Activated CD8-positive, alpha-beta T cell treated with anti-CD3 and anti-CD28 coated beads for 36 hours (primary cell): ENCODE measurements at regions not wholly inside any gene's neighbourhood (a gene's known extent, or its start where the extent isn't known, plus 50 kb on each side); places are given as distances from the start of the nearest gene placed in this dataset.

Source experiments
- ATAC-seq: fragments of 200-7000 bp; cut with Tn5 transposase; one replicate; pipeline ENCODE4 v1.10.0; 2021; ENCODE audit warnings: mild to moderate bottlenecking, moderate library complexity
- CTCF ChIA-PET: fragments of 350-600 bp; sonication (Branson Sonifier 250); formaldehyde crosslinking; loops from one replicate; lab custom pipeline; 2021; ENCODE audit warnings: antibody characterized with exemption; lab: Charles Lee
- POLR2A ChIA-PET: fragments of 350-600 bp; sonication (Branson Sonifier 250); formaldehyde crosslinking; loops from one replicate; lab custom pipeline; 2021; ENCODE audit warnings: antibody characterized with exemption; lab: Charles Lee
- DNase-seq: peaks from one replicate; pipeline ENCODE4 v3.0.0-alpha.2; 2020
- H3K27ac Mint-ChIP-seq: one replicate; pipeline ENCODE4 v1.8.0; 2021; ENCODE audit warnings: mild to moderate bottlenecking, mixed read lengths
- H3K27me3 Mint-ChIP-seq: one replicate; pipeline ENCODE4 v1.8.0; 2021; ENCODE audit warnings: mixed read lengths
- H3K36me3 Mint-ChIP-seq: one replicate; pipeline ENCODE4 v1.8.0; 2021; ENCODE audit warnings: low read depth, mixed read lengths
- H3K4me1 Mint-ChIP-seq: one replicate; pipeline ENCODE4 v1.8.0; 2021; ENCODE audit warnings: low read depth, mixed read lengths
- H3K4me3 Mint-ChIP-seq: one replicate; pipeline ENCODE4 v1.8.0; 2021; ENCODE audit warnings: mild to moderate bottlenecking, moderate library complexity, mixed read lengths
- H3K9me3 Mint-ChIP-seq: one replicate; pipeline ENCODE4 v1.8.0; 2021; ENCODE audit warnings: mixed read lengths
- intact Hi-C: fragments of 100-400 bp; cut with micrococcal nuclease; formaldehyde crosslinking; loops from one replicate; pipeline ENCODE4 v1.10.0; 2022
- TF ChIP-seq, protein P1 (sequence below): fragments of 200-600 bp; IDR thresholded peaks from one replicate; pipeline ENCODE4 v1.8.0; 2022; ENCODE audit warnings: antibody characterized with exemption, mild to moderate bottlenecking

DNA sequence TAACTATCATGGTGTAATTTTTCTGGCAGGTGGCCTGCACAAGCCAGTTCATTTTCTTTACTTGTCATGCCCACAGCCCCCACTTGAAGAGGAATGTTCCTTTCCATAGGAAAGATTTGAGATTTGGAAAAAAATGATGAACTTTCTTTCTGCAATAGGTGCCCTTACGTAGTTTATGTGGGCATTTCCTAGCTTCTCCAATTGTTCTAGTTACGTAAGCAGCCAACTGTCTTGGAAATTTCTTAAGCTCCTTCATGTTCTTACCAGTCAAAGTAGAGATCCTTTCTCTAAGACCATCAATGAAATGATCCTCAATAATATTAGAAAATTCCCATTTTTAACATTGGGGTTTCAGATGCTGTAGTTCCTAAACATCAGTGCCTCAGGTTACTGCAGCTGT lies 109.5 kb upstream of the F3 start:
- intact Hi-C loops, result no loop called here
- no peaks in the 10 kb centered on the region for H3K4me1 Mint-ChIP-seq
- no peak overlapping the region for H3K27ac Mint-ChIP-seq
- no peaks in the 10 kb centered on the region for H3K36me3 Mint-ChIP-seq
- H3K9me3 Mint-ChIP-seq, result no peaks in the 10 kb centered on the region
- ChIA-PET POLR2A (no interaction called here), CTCF (interaction anchor here (1.0 kb wide), 1 partner anchor 19 kb away, joined by 3 read pairs; no protein-coding TSS in a partner anchor)
- peaks cover 3% of the 10 kb centered on the region for H3K27me3 Mint-ChIP-seq
- no peak overlapping the region for H3K4me3 Mint-ChIP-seq
- no peak for DNase-seq
- TF ChIP-seq, protein P1, sequence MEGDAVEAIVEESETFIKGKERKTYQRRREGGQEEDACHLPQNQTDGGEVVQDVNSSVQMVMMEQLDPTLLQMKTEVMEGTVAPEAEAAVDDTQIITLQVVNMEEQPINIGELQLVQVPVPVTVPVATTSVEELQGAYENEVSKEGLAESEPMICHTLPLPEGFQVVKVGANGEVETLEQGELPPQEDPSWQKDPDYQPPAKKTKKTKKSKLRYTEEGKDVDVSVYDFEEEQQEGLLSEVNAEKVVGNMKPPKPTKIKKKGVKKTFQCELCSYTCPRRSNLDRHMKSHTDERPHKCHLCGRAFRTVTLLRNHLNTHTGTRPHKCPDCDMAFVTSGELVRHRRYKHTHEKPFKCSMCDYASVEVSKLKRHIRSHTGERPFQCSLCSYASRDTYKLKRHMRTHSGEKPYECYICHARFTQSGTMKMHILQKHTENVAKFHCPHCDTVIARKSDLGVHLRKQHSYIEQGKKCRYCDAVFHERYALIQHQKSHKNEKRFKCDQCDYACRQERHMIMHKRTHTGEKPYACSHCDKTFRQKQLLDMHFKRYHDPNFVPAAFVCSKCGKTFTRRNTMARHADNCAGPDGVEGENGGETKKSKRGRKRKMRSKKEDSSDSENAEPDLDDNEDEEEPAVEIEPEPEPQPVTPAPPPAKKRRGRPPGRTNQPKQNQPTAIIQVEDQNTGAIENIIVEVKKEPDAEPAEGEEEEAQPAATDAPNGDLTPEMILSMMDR, result no peak
- no peak for ATAC-seq

- DNase-seq (no peak), ATAC-seq (no peak)
- Mint-ChIP-seq H3K27me3 (peaks cover 1% of the 10 kb centered on the region), H3K9me3 (no peaks in the 10 kb centered on the region), H3K4me3 (no peak overlapping the region), H3K27ac (no peak overlapping the region), H3K36me3 (no peaks in the 10 kb centered on the region), H3K4me1 (no peaks in the 10 kb centered on the region)
- intact Hi-C loops, result no loop called here
- POLR2A ChIA-PET, result no interaction called here
- CTCF ChIA-PET, result no interaction called here
- TF ChIP-seq, protein P1, result no peak
Measured at GRCh38 chr1:94650301-94650700, 108.7 kb upstream of the F3 start.

GRCh38 chr1:94648225-94649007 lies 106.9 kb upstream of the F3 start:
- TF ChIP-seq, protein P1, result no peak

DNA sequence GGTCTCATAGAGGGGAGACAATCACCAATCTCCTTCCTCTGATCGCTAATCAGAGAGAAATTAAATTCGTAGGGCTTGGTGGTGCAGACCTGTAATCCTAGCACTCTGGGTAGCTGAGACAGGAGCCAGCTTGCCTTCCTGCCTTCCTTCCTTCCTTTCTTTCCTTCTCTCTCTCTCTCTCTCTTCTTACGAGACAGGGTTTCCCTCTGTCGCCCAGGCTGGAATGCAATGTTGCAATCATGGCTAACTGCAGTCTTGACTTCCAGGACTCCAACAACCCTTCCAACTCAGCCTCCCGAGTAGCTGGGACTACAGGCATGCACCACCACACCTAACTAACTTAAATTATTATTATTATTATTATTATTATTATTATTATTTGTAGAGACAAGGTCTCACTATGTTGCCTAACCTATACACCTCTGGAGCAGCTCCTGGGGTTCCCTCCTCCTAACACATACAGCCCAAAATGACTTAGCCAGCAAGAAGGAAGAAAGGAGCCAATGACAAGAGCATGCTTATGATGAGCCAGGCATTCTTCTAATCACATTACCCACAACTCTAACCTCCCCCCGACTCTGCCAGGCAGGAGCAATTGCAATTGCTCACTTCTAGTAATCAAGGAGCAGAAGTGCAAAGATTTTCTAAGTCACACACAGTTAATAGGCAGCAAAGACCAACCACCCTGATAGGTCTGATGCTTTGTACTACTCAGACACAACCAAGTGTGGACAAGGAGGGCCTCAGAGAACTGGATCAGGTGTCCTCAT lies 105.4 kb upstream of the F3 start:
- H3K36me3 Mint-ChIP-seq, result no peaks in the 10 kb centered on the region
- intact Hi-C loops, result no loop called here
- no peak overlapping the region for H3K27ac Mint-ChIP-seq
- TF ChIP-seq, protein P1, result no peak
- ATAC-seq (no peak), DNase-seq (no peak)
- peaks cover 1% of the 10 kb centered on the region for H3K27me3 Mint-ChIP-seq
- H3K9me3 Mint-ChIP-seq, result no peaks in the 10 kb centered on the region
- ChIA-PET CTCF (no interaction called here), POLR2A (no interaction called here)
- H3K4me1 Mint-ChIP-seq, result no peaks in the 10 kb centered on the region
- H3K4me3 Mint-ChIP-seq, result no peak overlapping the region

More at GRCh38 chr1:94648225-94649007, 106.9 kb upstream of the F3 start:
- CTCF ChIA-PET, result no interaction called here
- Mint-ChIP-seq H3K9me3 (no peaks in the 10 kb centered on the region), H3K4me1 (no peaks in the 10 kb centered on the region), H3K36me3 (no peaks in the 10 kb centered on the region), H3K27ac (no peak overlapping the region), H3K4me3 (no peak overlapping the region), H3K27me3 (peaks cover 1% of the 10 kb centered on the region)
- DNase-seq, result no peak
- intact Hi-C loops, result no loop called here
- POLR2A ChIA-PET, result no interaction called here
- no peak for ATAC-seq

DNA sequence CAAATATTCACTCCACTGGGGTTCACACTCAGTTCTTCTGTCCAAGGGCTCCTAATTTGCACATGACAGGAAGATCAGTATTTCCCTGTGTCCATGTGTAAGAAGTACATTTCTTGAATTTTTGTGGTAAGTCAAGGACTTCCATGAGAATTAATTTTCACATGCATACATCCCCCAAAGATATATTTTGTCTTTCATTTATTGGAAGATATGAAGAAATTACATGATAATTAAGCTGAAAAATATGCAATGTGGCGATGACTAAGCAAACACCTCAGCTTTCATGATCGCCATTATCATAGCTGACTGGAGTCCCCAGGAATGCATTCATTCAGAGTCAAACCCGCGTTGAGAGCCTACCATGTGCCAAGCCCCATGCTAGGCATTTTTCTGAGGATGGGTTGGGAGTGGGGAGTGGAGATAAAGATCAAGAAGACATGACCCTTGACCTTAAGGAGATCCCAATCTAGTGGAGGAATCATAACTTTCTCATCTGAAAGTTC lies 104.6 kb upstream of the F3 start:
- TF ChIP-seq, protein P1, result no peak
- intact Hi-C loops, result no loop called here
- CTCF ChIA-PET, result no interaction called here
- Mint-ChIP-seq H3K4me3 (no peak overlapping the region), H3K36me3 (no peaks in the 10 kb centered on the region), H3K9me3 (no peaks in the 10 kb centered on the region), H3K27me3 (peaks cover 1% of the 10 kb centered on the region), H3K27ac (no peak overlapping the region), H3K4me1 (no peaks in the 10 kb centered on the region)
- DNase-seq (no peak), ATAC-seq (no peak)
- POLR2A ChIA-PET, result no interaction called here
